Astrocyte (in vitro differentiated cells and primary cell): ENCODE measurements at regions not wholly inside any gene's neighbourhood (a gene's known extent, or its start where the extent isn't known, plus 50 kb on each side); places are given as distances from the start of the nearest gene placed in this dataset.

Experiments used
- DNase-seq: peaks from one replicate; pipeline ENCODE4 v3.0.0-alpha.2; 2010; ENCODE audit warnings: low read depth
- FAIRE-seq: peaks from 2 replicates; lab custom pipeline; 2011; peaks lifted over from hg19 to GRCh38; lab: Jason Lieb, UNC
- H2AFZ ChIP-seq: 2 replicates; pipeline ENCODE4 v1.6.0; 2012; ENCODE audit warnings: low read depth, low read length, inconsistent platforms
- H3K27ac ChIP-seq: 2 replicates; pipeline ENCODE4 v1.5.1; 2011; ENCODE audit warnings: low read depth, low read length, inconsistent platforms
- H3K27me3 ChIP-seq: 2 replicates; pipeline ENCODE4 v1.6.0; 2011; ENCODE audit warnings: low read length, inconsistent platforms; ENCODE audit not compliant: insufficient read depth
- H3K36me3 ChIP-seq: 2 replicates; pipeline ENCODE4 v1.5.1; 2011; ENCODE audit warnings: low read length, inconsistent platforms; ENCODE audit not compliant: insufficient read depth
- H3K4me1 ChIP-seq: 2 replicates; pipeline ENCODE4 v1.5.1; 2011; ENCODE audit warnings: low read length, inconsistent platforms; ENCODE audit not compliant: insufficient read depth
- H3K4me2 ChIP-seq: 2 replicates; pipeline ENCODE4 v1.6.0; 2012; ENCODE audit warnings: low read length, inconsistent platforms
- H3K4me3 ChIP-seq: 2 replicates; pipeline ENCODE4 v1.5.1; 2011; ENCODE audit warnings: low read depth, mild to moderate bottlenecking, low read length, inconsistent platforms; ENCODE audit not compliant: insufficient read depth
- H3K79me2 ChIP-seq: 2 replicates; pipeline ENCODE4 v1.6.0; 2012; ENCODE audit warnings: mild to moderate bottlenecking, low read length, inconsistent platforms; ENCODE audit not compliant: insufficient read depth
- H3K9ac ChIP-seq: 2 replicates; pipeline ENCODE4 v1.6.0; 2012; ENCODE audit warnings: mild to moderate bottlenecking, low read length, inconsistent platforms
- H3K9me3 ChIP-seq: 2 replicates; pipeline ENCODE4 v1.5.1; 2012; ENCODE audit warnings: low read depth, mild to moderate bottlenecking, low read length, inconsistent platforms; ENCODE audit not compliant: insufficient read depth
- H4K20me1 ChIP-seq: 2 replicates; pipeline ENCODE4 v1.6.0; 2012; ENCODE audit warnings: low read length, inconsistent platforms; ENCODE audit not compliant: insufficient read depth
- H3K27ac Mint-ChIP-seq: one replicate; pipeline ENCODE4 v1.8.0; 2021; ENCODE audit warnings: mild to moderate bottlenecking, mixed read lengths; ENCODE audit not compliant: unreplicated experiment
- H3K27me3 Mint-ChIP-seq: one replicate; pipeline ENCODE4 v1.8.0; 2021; ENCODE audit warnings: low read depth, mixed read lengths; ENCODE audit not compliant: unreplicated experiment
- H3K36me3 Mint-ChIP-seq: one replicate; pipeline ENCODE4 v1.8.0; 2021; ENCODE audit warnings: low read depth, mixed read lengths; ENCODE audit not compliant: unreplicated experiment
- H3K4me1 Mint-ChIP-seq: one replicate; pipeline ENCODE4 v1.8.0; 2021; ENCODE audit warnings: low read depth, mixed read lengths; ENCODE audit not compliant: unreplicated experiment
- H3K4me3 Mint-ChIP-seq: one replicate; pipeline ENCODE4 v1.8.0; 2021; ENCODE audit warnings: mild to moderate bottlenecking, moderate library complexity, mixed read lengths; ENCODE audit not compliant: unreplicated experiment
- H3K9me3 Mint-ChIP-seq: one replicate; pipeline ENCODE4 v1.8.0; 2021; ENCODE audit warnings: mild to moderate bottlenecking, mixed read lengths; ENCODE audit not compliant: unreplicated experiment
- CTCF ChIP-seq: IDR thresholded peaks from 2 replicates; pipeline ENCODE4 v1.5.1; 2011; ENCODE audit warnings: low read depth, mild to moderate bottlenecking, inconsistent platforms, low read length, moderate library complexity; ENCODE audit not compliant: insufficient read depth
- EZH2 ChIP-seq: IDR thresholded peaks from 2 replicates; pipeline ENCODE4 v1.6.1; 2012; ENCODE audit warnings: mild to moderate bottlenecking, low read length, inconsistent platforms; ENCODE audit not compliant: insufficient read depth

- H3K79me2 ChIP-seq = no peaks in the 10 kb centered on the region
- Mint-ChIP-seq H3K27ac (no peak overlapping the region), H3K9me3 (no peaks in the 10 kb centered on the region), H3K36me3 (no peaks in the 10 kb centered on the region), H3K27me3 (peaks cover 2% of the 10 kb centered on the region), H3K4me1 (no peaks in the 10 kb centered on the region), H3K4me3 (no peak overlapping the region)
- H2AFZ ChIP-seq = no peak overlapping the region
- no peaks in the 10 kb centered on the region for H3K9me3 ChIP-seq
- H3K4me3 ChIP-seq = no peak overlapping the region
- H3K4me1 ChIP-seq = no peaks in the 10 kb centered on the region
- FAIRE-seq (no peak), DNase-seq (no peak)
- H3K4me2 ChIP-seq = no peak overlapping the region
- no peaks in the 10 kb centered on the region for H4K20me1 ChIP-seq
- H3K27me3 ChIP-seq = no peaks in the 10 kb centered on the region
- H3K36me3 ChIP-seq = no peaks in the 10 kb centered on the region
- no peak overlapping the region for H3K27ac ChIP-seq
- no peak overlapping the region for H3K9ac ChIP-seq
- TF ChIP-seq CTCF = no peak
- TF ChIP-seq EZH2 = no peak
Observed at GRCh38 chr4:24076811-24077210, 187.0 kb upstream of the PPARGC1A start.

DNA sequence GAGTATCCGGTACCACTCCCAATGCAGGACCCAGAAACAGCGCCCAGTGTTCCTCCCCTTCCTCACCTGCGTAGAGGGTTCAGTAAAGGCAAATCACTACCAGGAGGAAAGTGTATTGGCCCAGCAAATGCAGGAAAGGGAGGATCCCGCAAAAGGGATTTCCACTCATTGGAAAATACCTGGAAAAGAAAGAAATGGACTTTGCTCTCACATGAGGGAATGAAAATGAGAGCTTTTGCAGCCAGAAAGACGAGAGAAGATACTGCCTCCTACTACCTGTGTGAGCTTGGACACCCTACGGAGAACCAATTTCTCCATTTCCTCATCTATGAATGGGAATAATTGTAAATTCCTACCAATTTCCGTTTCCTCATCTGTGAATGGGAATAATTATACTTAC is 184.1 kb upstream of the PPARGC1A start:
- H3K79me2 ChIP-seq = no peaks in the 10 kb centered on the region
- H3K36me3 ChIP-seq = no peaks in the 10 kb centered on the region
- H3K9me3 ChIP-seq = no peaks in the 10 kb centered on the region
- H3K27me3 Mint-ChIP-seq = peaks cover 2% of the 10 kb centered on the region
- H3K9ac ChIP-seq = no peak overlapping the region
- no peak for FAIRE-seq
- H4K20me1 ChIP-seq = no peaks in the 10 kb centered on the region
- no peak overlapping the region for H3K4me3 ChIP-seq
- no peak overlapping the region for H3K4me2 ChIP-seq
- H3K4me3 Mint-ChIP-seq = no peak overlapping the region
- H3K27me3 ChIP-seq = no peaks in the 10 kb centered on the region
- H2AFZ ChIP-seq = no peak overlapping the region
- no peak overlapping the region for H3K27ac ChIP-seq
- no peaks in the 10 kb centered on the region for H3K9me3 Mint-ChIP-seq
- H3K4me1 ChIP-seq = peaks cover 8% of the 10 kb centered on the region
- H3K27ac Mint-ChIP-seq = no peak overlapping the region
- DNase-seq = no peak
- TF ChIP-seq CTCF = no peak
- TF ChIP-seq EZH2 = no peak
- H3K36me3 Mint-ChIP-seq = no peaks in the 10 kb centered on the region
- peaks cover 10% of the 10 kb centered on the region for H3K4me1 Mint-ChIP-seq

GRCh38 chr4:24071612-24072372 is 181.9 kb upstream of the PPARGC1A start:
- Histone ChIP-seq H3K36me3 (no peaks in the 10 kb centered on the region), H3K9ac (no peak overlapping the region), H3K4me3 (no peak overlapping the region), H3K4me2 (no peak overlapping the region), H2AFZ (no peak overlapping the region), H3K79me2 (no peaks in the 10 kb centered on the region), H4K20me1 (no peaks in the 10 kb centered on the region), H3K27me3 (no peaks in the 10 kb centered on the region), H3K4me1 (peaks cover 20% of the 10 kb centered on the region), H3K27ac (no peak overlapping the region), H3K9me3 (no peaks in the 10 kb centered on the region)
- H3K27me3 Mint-ChIP-seq = peaks cover 2% of the 10 kb centered on the region
- H3K4me3 Mint-ChIP-seq = no peak overlapping the region
- no peak overlapping the region for H3K27ac Mint-ChIP-seq
- TF ChIP-seq EZH2 (no peak), CTCF (no peak)
- H3K4me1 Mint-ChIP-seq = peaks cover 23% of the 10 kb centered on the region
- H3K36me3 Mint-ChIP-seq = no peaks in the 10 kb centered on the region
- H3K9me3 Mint-ChIP-seq = no peaks in the 10 kb centered on the region
- FAIRE-seq = no peak
- no peak for DNase-seq
